ENCODE measurements at regions not wholly inside any gene's neighbourhood (a gene's known extent, or its start where the extent isn't known, plus 50 kb on each side); places are given as distances from the start of the nearest gene placed in this dataset.
"Not testable (repeated sequence)": the region's sequence is repeated elsewhere in the genome, so short reads cannot be mapped to it uniquely, and the experiment has no call there.

GRCh38 chr11:71322861-71323582 lies 70.6 kb upstream of the SHANK2 start:
- H3K36me3 ChIP-seq, result no peaks in the 10 kb centered on the region
- no peaks in the 10 kb centered on the region for H3K4me1 ChIP-seq
- intact Hi-C loops (cut with DNase I), result no loop called here
- 81 to 87% methylated on average over 12 to 13 of the region's 13 CpGs for WGBS, 2 donors
- H3K4me3 ChIP-seq (replicated peaks in 1 of 3), result no peak overlapping the region
- no peaks in the 10 kb centered on the region for H3K9me3 ChIP-seq
- TF ChIP-seq POLR2A (IDR thresholded peaks at IDR 0.05), result no peak
- no peak for TF ChIP-seq CTCF (IDR thresholded peaks at IDR 0.05)
- no peak overlapping the region for H3K27ac ChIP-seq
- H3K27me3 ChIP-seq, result no peaks in the 10 kb centered on the region
- no peak for DNase-seq

- DNase-seq, result no peak
- H3K36me3 ChIP-seq, result no peaks in the 10 kb centered on the region
- no peaks in the 10 kb centered on the region for H3K27me3 ChIP-seq
- H3K9me3 ChIP-seq, result no peaks in the 10 kb centered on the region
- intact Hi-C loops (cut with DNase I), result no loop called here
- whole genome bisulfite sequencing, 2 donors, result 92 to 97% methylated on average over 10 to 11 of the region's 12 CpGs
- H3K4me3 ChIP-seq (replicated peaks in 1 of 3), result no peak overlapping the region
- H3K4me1 ChIP-seq, result no peaks in the 10 kb centered on the region
- H3K27ac ChIP-seq, result no peak overlapping the region
- no peak for TF ChIP-seq CTCF (IDR thresholded peaks at IDR 0.05)
- TF ChIP-seq POLR2A (IDR thresholded peaks at IDR 0.05), result no peak
Measured at GRCh38 chr11:71322192-71322735, 69.9 kb upstream of the SHANK2 start.

GRCh38 chr11:71321433-71322191 lies 69.2 kb upstream of the SHANK2 start:
- Histone ChIP-seq H3K4me3 (replicated peaks in 1 of 3) (no peak overlapping the region), H3K27ac (no peak overlapping the region), H3K27me3 (no peaks in the 10 kb centered on the region), H3K36me3 (no peaks in the 10 kb centered on the region), H3K9me3 (no peaks in the 10 kb centered on the region), H3K4me1 (no peaks in the 10 kb centered on the region)
- no peak for DNase-seq
- TF ChIP-seq CTCF (IDR thresholded peaks at IDR 0.05) (no peak), POLR2A (IDR thresholded peaks at IDR 0.05) (no peak)
- WGBS, 2 donors, result 83 to 88% methylated on average over 11 of the region's 11 CpGs
- intact Hi-C loops (cut with DNase I), result no loop called here

GRCh38 chr11:71316701-71317100 lies 64.3 kb upstream of the SHANK2 start:
- WGBS, 2 donors, result 91 to 94% methylated on average over 1 of the region's 1 CpG
- no peak overlapping the region for H3K27ac ChIP-seq
- TF ChIP-seq POLR2A (IDR thresholded peaks at IDR 0.05), result no peak
- no peak for TF ChIP-seq CTCF (IDR thresholded peaks at IDR 0.05)
- H3K4me3 ChIP-seq (replicated peaks in 1 of 3), result no peak overlapping the region
- H3K36me3 ChIP-seq, result no peaks in the 10 kb centered on the region
- H3K27me3 ChIP-seq, result no peaks in the 10 kb centered on the region
- no peaks in the 10 kb centered on the region for H3K4me1 ChIP-seq
- no peak for DNase-seq
- intact Hi-C loops (cut with DNase I), result no loop called here
- H3K9me3 ChIP-seq, result no peaks in the 10 kb centered on the region

GRCh38 chr11:71312616-71313015 lies 60.2 kb upstream of the SHANK2 start:
- DNase-seq; H3K27ac ChIP-seq; H3K36me3 ChIP-seq; H3K27me3 ChIP-seq; H3K4me1 ChIP-seq; H3K4me3 ChIP-seq (replicated peaks in 1 of 3); H3K9me3 ChIP-seq; intact Hi-C loops (cut with DNase I): not testable (repeated sequence)
- 84 to 92% methylated on average over 9 of the region's 9 CpGs for WGBS, 2 donors
